Spleen (tissue), 11 donors: ENCODE measurements at regions not wholly inside any gene's neighbourhood (a gene's known extent, or its start where the extent isn't known, plus 50 kb on each side); places are given as distances from the start of the nearest gene placed in this dataset.
A peak's percentile ranks its signal among the peaks of the same experiment; 100 is the strongest.
"Not testable (repeated sequence)": the region's sequence is repeated elsewhere in the genome, so short reads cannot be mapped to it uniquely, and the experiment has no call there.

Experiments
- DNase-seq: peaks from one replicate; pipeline ENCODE4 v3.0.0-alpha.2; 2020
- H3K27ac ChIP-seq, 8 donors: fragments of 200-600 bp; sonication (generic) in 7 of 8; 1 replicate in 4 of 8; 2 replicates in 4 of 8; pipeline versions ENCODE4 v1.5.0 to v1.8.0; 2016 to 2021; ENCODE audit warnings: inconsistent platforms in 4 of 8, mild to moderate bottlenecking in 4 of 8, moderate library complexity in 1 of 8
- H3K27me3 ChIP-seq, 7 donors: fragments of 200-600 bp; sonication (generic) in 6 of 7; replicated peaks in 1 of 7; 1 replicate in 4 of 7; 2 replicates in 3 of 7; pipeline versions ENCODE4 v1.5.0 to v1.8.0; 2016 to 2021; ENCODE audit warnings: inconsistent platforms in 3 of 7, mild to moderate bottlenecking in 1 of 7
- H3K36me3 ChIP-seq, 6 donors: fragments of 200-600 bp; sonication (generic) in 5 of 6; 1 replicate in 4 of 6; 2 replicates in 2 of 6; pipeline versions ENCODE4 v1.5.0 to v1.8.0; 2016 to 2021; ENCODE audit warnings: inconsistent platforms in 2 of 6
- H3K4me1 ChIP-seq, 6 donors: fragments of 200-600 bp; sonication (generic) in 5 of 6; 1 replicate in 3 of 6; 2 replicates in 3 of 6; pipeline versions ENCODE4 v1.5.0 to v1.8.0; 2016 to 2021; ENCODE audit warnings: inconsistent platforms in 3 of 6
- H3K4me3 ChIP-seq, 8 donors: fragments of 200-600 bp; sonication (generic) in 7 of 8; 1 replicate in 4 of 8; 2 replicates in 4 of 8; pipeline versions ENCODE4 v1.5.0 to v1.8.0; 2016 to 2021; ENCODE audit warnings: inconsistent platforms in 4 of 8, mild to moderate bottlenecking in 4 of 8, moderate library complexity in 2 of 8
- H3K9me3 ChIP-seq, 8 donors: fragments of 200-600 bp; sonication (generic) in 7 of 8; 1 replicate in 4 of 8; 2 replicates in 4 of 8; pipeline versions ENCODE4 v1.5.0 to v1.8.0; 2016 to 2021; ENCODE audit warnings: inconsistent platforms in 4 of 8
- POLR2A ChIP-seq, 3 donors: fragments of 450-650 bp; IDR thresholded peaks; one replicate each; pipeline ENCODE4 v1.5.1; 2017; ENCODE audit warnings: antibody characterized with exemption in 3 of 3, mild to moderate bottlenecking in 1 of 3
- POLR2AphosphoS5 ChIP-seq, 3 donors: sonication (generic); formaldehyde crosslinking; IDR thresholded peaks; one replicate each; pipeline ENCODE4 v1.5.1; 2017; ENCODE audit warnings: antibody characterized with exemption in 3 of 3
- WGBS, 5 donors: extraction: QIAGEN DNeasy Blood & Tissue Kit in 3 of 5; methylation state at CpG; one replicate each; pipeline versions ENCODE4 v1.1.5 to v1.1.7; 2013 to 2018; 5-methylcytosine and 5-hydroxymethylcytosine counted together
- intact Hi-C: fragments of 100-400 bp; cut with DNase I; formaldehyde crosslinking; loops from one replicate; pipeline ENCODE4 v1.15.0; 2023; ENCODE audit warnings: low total_unique reads
- TF ChIP-seq, protein P1 (sequence below), 11 experiments: fragments of 200-600 bp in 7 of 11; fragments of 450-650 bp in 4 of 11; sonication (generic) in 4 of 11; IDR thresholded peaks in 8 of 11; conservative IDR thresholded peaks in 3 of 11; 1 replicate in 7 of 11; 2 replicates in 4 of 11; pipeline versions ENCODE4 v1.4.0 to v1.8.0; 2016 to 2021; ENCODE audit warnings: antibody characterized with exemption in 11 of 11, inconsistent platforms in 4 of 11, mild to moderate bottlenecking in 1 of 11
- donor health status: healthy with polysubstance abuse.
- donor health status: DM: no; HTN: no; CAD: no; lungs with moderate emphysema.
- donor health status: DM: no; HTN: no; CAD: no.
- donor health status: Bipolar disorder and iron deficiency.
- donor health status: healthy.
- donor health status: DM: no; HTN: no; CAD: no.
- donor health status: DM: yes; HTN: yes; CAD: no.

DNA sequence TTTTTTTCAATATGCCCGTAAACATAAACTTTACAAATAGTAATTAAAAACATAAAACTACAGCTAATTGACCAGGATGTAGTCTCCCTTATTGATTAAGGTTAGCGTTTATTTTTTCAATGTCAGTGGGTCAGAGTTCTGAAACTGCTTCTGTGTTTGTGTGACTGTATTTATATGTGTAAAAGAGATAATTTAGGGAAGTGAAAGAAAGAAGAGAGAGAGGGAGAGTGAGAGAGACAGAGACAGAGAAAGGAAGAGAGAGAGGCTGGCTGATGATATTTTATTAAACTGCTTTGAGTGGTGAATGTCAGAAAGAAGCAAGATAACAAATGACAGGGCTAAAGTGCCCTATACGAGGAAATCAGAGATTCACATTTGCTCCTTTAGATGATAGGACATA, 266.1 kb upstream of the PTCHD4 start:
- Histone ChIP-seq H3K9me3 (peaks cover 0 to 47% (median 13%) of the 10 kb centered on the region in 8 donors), H3K4me1 (no peaks in the 10 kb centered on the region), H3K4me3 (no peak overlapping the region), H3K27me3 (no peaks in the 10 kb centered on the region), H3K36me3 (no peaks in the 10 kb centered on the region), H3K27ac (no peak overlapping the region)
- no peak for DNase-seq
- 74 to 86% (median 84%) methylated on average over 3 of the region's 3 CpGs for WGBS, 5 donors
- TF ChIP-seq POLR2AphosphoS5 (IDR thresholded peaks at IDR 0.05), result no peak
- intact Hi-C loops, result no loop called here

- WGBS, 5 donors, result 94 to 98% (median 96%) methylated on average over 20 to 31 of the region's 34 CpGs
- H3K27me3 ChIP-seq, H3K4me3 ChIP-seq, H3K4me1 ChIP-seq, intact Hi-C loops, H3K36me3 ChIP-seq, H3K27ac ChIP-seq: not testable (repeated sequence)
- DNase-seq, result peak; percentile 68
- H3K9me3 ChIP-seq, result peaks cover 0 to 42% (median 17%) of the 10 kb centered on the region in 8 donors
These were observed 260.2 kb upstream of the PTCHD4 start for GRCh38 chr6:48371226-48371625.

- Histone ChIP-seq H3K36me3 (no peaks in the 10 kb centered on the region), H3K4me3 (no peak overlapping the region), H3K4me1 (no peaks in the 10 kb centered on the region), H3K27me3 (no peaks in the 10 kb centered on the region), H3K27ac (no peak overlapping the region), H3K9me3 (peaks cover 0 to 23% (median 14%) of the 10 kb centered on the region in 8 donors)
- intact Hi-C loops, result no loop called here
- no peak for TF ChIP-seq POLR2AphosphoS5 (IDR thresholded peaks at IDR 0.05)
- TF ChIP-seq, protein P1, sequence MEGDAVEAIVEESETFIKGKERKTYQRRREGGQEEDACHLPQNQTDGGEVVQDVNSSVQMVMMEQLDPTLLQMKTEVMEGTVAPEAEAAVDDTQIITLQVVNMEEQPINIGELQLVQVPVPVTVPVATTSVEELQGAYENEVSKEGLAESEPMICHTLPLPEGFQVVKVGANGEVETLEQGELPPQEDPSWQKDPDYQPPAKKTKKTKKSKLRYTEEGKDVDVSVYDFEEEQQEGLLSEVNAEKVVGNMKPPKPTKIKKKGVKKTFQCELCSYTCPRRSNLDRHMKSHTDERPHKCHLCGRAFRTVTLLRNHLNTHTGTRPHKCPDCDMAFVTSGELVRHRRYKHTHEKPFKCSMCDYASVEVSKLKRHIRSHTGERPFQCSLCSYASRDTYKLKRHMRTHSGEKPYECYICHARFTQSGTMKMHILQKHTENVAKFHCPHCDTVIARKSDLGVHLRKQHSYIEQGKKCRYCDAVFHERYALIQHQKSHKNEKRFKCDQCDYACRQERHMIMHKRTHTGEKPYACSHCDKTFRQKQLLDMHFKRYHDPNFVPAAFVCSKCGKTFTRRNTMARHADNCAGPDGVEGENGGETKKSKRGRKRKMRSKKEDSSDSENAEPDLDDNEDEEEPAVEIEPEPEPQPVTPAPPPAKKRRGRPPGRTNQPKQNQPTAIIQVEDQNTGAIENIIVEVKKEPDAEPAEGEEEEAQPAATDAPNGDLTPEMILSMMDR (IDR thresholded peaks at IDR 0.05 in 8 of 11, conservative IDR thresholded peaks at IDR 0.05 in 3 of 11), result no peak
- 90 to 98% (median 95%) methylated on average over 2 of the region's 2 CpGs for WGBS, 5 donors
- no peak for DNase-seq
These were observed 258.1 kb upstream of the PTCHD4 start for GRCh38 chr6:48369100-48369499.

DNA sequence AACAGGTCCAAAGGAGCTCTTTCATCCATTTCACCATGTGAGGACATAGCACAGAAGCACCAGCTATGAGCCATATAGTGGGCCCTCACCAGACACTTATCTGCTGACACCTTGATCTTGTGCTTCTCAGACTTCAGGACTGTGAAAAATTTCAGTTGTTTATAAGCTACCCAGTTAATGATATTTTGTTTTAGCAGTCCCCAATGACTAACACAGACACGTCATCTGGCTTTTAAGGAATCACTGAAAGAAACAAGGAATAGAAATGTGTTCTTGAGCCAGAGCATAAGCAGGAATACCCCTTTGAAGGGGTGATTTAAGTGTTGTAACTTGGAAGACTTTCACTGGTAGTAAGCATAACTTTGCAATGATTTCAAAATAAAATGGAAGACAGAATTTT, 214.7 kb upstream of the PTCHD4 start:
- no peaks in the 10 kb centered on the region for H3K36me3 ChIP-seq
- intact Hi-C loops, result no loop called here
- WGBS, 5 donors, result 68 to 96% (median 84%) methylated on average over 1 of the region's 1 CpG
- no peak overlapping the region for H3K27ac ChIP-seq
- H3K4me3 ChIP-seq, result no peak overlapping the region
- TF ChIP-seq POLR2A (IDR thresholded peaks at IDR 0.05) (no peak), POLR2AphosphoS5 (IDR thresholded peaks at IDR 0.05) (no peak)
- TF ChIP-seq, protein P1 (IDR thresholded peaks at IDR 0.05 in 8 of 11, conservative IDR thresholded peaks at IDR 0.05 in 3 of 11), result no peak
- DNase-seq, result no peak
- H3K27me3 ChIP-seq, result no peaks in the 10 kb centered on the region
- H3K4me1 ChIP-seq, result no peaks in the 10 kb centered on the region
- H3K9me3 ChIP-seq, result peaks cover 0 to 21% (median 1%) of the 10 kb centered on the region in 8 donors

DNA sequence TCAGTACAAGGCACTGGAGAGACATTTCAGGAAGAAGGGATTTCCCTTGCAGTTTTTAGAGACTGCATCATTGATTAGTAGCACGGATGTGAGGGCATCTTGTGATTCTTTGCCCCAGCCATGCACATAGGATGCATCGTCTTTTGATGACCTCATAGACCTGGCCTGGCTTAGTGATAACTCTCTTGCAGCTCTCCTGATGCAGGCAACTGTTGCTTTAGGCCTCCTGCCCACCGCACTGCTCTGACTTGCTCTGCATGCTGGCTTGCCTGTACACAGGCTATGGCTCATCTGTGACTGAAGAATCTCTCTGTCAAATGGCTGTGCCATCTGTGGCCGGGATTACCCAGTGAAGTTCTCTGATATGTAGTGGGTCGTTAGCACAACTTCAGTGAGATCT, 207.7 kb upstream of the PTCHD4 start:
- Histone ChIP-seq H3K4me1 (no peaks in the 10 kb centered on the region), H3K27me3 (no peaks in the 10 kb centered on the region), H3K27ac (no peak overlapping the region), H3K36me3 (no peaks in the 10 kb centered on the region), H3K4me3 (no peak overlapping the region), H3K9me3 (peaks cover 0 to 3% (median 0%) of the 10 kb centered on the region in 8 donors)
- WGBS, 5 donors, result 77 to 88% (median 86%) methylated on average over 5 of the region's 5 CpGs
- no peak for TF ChIP-seq POLR2AphosphoS5 (IDR thresholded peaks at IDR 0.05)
- TF ChIP-seq POLR2A (IDR thresholded peaks at IDR 0.05), result no peak
- TF ChIP-seq, protein P1 (IDR thresholded peaks at IDR 0.05 in 8 of 11, conservative IDR thresholded peaks at IDR 0.05 in 3 of 11), result no peak
- intact Hi-C loops, result no loop called here
- DNase-seq, result no peak
